HG03442 (cell line): ENCODE measurements at regions not wholly inside any gene's neighbourhood (a gene's known extent, or its start where the extent isn't known, plus 50 kb on each side); places are given as distances from the start of the nearest gene placed in this dataset.

Source experiments
- ATAC-seq: cut with Tn5 transposase; IDR thresholded peaks from one replicate; pipeline ENCODE4 v1.9.1; 2021; ENCODE audit warnings: mild to moderate bottlenecking, moderate library complexity; ENCODE audit not compliant: unreplicated experiment

DNA sequence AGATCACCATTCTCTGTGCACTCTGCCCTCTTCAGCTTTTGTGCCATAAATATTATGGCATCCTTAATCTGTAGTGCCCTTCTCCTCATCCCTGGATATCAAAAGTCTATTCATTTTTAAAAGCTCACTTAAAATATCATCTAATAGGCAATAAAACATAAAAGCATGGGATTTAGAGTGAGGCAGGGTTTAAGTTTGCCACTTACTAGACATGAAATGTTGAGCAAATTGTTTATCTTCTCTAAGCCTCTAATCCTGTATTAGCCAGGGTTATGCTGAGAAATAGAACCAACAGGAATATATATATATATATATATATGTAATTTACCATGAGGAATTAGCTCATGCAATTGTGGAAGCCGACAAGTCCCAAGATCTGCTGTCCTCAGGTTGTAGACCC is 472.4 kb upstream of the HS3ST1 start:
- no peak for ATAC-seq

DNA sequence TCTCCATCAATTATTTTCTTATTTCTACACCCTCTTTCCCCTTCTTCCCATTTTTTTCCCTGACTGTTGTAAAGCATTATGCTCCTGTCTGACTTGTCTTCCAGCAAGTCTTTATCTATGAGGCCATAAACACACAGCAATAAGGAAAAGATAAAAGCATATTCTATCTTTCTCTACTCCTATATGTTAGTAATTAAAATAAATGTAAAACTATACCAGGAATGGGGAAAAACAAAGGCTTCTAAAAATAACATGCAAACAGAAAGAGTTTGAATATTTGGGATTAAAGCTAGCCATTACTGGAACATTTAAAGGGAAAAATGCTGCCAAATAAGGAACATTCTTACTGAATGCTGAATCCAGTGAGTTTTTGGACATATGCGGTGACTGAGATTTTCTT is 471.7 kb upstream of the HS3ST1 start:
- ATAC-seq, result no peak

- no peak for ATAC-seq
Observed at GRCh38 chr4:11898796-11899195, 470.1 kb upstream of the HS3ST1 start.

- ATAC-seq, result no peak
Observed at GRCh38 chr4:11895766-11896165, 467.1 kb upstream of the HS3ST1 start.

DNA sequence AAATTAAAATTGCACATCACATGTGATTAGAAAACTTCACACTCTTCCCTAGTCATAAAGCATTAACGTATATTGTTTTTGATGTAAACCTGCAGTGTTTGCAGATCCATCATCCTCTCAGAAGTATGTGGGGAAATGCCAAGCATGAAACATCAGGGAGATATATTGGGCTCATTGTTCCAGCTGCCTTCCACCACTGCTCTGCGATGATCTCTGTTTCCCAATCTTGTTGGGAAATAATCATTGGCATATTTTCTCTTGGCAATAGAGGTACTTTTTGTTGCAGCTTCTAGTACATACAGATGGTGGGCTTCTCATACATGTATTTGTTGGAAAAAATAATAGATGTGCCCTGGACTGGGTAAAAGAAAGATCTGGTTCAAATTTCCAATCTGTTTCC is 466.3 kb upstream of the HS3ST1 start:
- no peak for ATAC-seq

DNA sequence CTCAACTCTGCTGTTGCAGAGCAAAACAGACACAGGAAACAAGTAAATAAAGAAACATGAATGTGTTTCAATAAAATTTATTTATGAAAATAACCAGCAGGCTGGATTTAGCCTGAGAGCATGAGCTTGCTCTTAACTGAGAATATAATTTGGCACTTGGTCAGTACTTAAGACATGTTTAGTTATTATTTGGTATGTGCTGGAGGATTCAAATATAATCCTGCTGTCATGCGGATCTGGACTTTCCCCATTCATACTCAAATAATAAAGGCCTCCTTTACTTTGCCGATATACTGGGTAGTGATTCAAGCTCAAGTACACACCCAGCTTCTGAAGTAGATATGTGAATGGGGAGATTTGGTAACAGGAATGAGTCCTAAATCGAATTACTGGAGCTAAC is 465.5 kb upstream of the HS3ST1 start:
- ATAC-seq, result no peak

DNA sequence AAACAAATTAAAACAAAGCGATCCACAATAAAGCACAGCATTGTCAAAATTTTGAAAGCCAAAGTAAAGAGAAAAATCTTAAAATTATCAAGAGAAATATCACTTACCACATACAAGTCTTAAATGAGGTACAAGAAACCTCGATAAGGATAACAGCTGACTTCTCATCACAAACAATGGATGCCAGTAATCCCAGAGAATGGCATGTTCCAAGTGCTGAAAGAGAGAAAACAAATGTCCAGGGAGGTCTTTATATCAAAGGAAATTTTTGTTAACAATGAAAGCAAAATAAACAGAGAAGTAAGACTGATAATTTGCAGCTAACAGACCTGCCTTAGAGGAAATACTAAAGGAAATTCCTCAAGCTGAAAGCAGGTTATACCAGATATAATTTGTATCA is 460.4 kb upstream of the HS3ST1 start:
- ATAC-seq, result no peak

- no peak for ATAC-seq
Observed at GRCh38 chr4:11881947-11882346, 453.3 kb upstream of the HS3ST1 start.

GRCh38 chr4:11881364-11881763 is 452.7 kb upstream of the HS3ST1 start:
- ATAC-seq, result no peak

- no peak for ATAC-seq
Observed at GRCh38 chr4:11878241-11878640, 449.5 kb upstream of the HS3ST1 start.

GRCh38 chr4:11876104-11876503 is 447.4 kb upstream of the HS3ST1 start:
- ATAC-seq, result no peak

DNA sequence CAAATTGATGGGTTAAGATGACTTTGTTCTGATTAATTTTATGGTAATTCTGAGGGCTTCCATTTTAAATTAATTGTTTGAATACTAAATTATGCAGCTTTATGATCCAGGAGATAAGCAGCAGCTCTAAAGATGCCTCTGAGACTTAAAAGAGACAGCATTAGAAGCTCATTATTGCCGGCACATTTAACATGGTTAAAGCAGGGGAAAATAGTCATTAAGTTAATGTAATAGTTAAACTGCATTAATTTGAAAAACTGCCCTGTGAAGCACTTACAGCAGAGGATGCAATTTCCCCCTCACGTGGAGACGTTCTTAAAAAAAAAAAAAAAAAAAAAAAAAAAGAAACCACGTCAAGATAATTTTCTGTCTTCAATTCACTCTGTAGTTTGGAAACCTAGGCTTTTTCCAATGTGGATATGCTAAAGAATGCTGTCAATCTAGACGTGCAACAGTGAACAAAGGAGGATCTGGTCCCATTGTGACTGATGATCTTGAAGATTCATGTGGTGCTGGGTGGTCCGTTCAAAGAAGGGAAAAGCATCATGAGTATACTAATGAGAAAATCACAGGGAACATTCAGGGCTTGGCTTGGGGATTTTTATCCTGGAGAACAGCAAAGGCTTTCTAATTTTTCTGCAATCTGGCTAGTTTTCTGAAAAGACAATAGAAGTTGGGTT is 440.6 kb upstream of the HS3ST1 start:
- no peak for ATAC-seq

DNA sequence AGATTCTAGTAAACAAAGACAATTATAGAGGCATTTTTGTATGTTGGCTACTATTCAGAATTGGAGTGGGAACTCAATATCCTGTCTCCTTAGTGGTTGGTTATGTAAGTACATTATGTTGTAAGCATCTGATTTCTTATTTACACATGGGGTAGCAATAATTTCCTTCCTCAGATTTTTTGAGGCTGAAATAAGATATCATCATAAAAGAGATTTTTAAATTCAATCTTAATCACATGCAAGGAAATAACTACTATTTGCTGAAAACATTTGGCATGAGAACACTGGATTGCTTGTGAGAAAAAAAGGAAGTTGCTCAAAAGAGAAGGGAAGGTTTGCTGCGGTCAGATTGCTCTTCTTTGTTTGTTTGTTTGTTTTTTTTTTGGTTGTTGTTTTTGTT is 437.7 kb upstream of the HS3ST1 start:
- ATAC-seq, result no peak

GRCh38 chr4:11860996-11861395 is 432.3 kb upstream of the HS3ST1 start:
- no peak for ATAC-seq

GRCh38 chr4:11857881-11858280 is 429.2 kb upstream of the HS3ST1 start:
- no peak for ATAC-seq

- no peak for ATAC-seq
Observed at GRCh38 chr4:11847167-11847566, 418.5 kb upstream of the HS3ST1 start.

DNA sequence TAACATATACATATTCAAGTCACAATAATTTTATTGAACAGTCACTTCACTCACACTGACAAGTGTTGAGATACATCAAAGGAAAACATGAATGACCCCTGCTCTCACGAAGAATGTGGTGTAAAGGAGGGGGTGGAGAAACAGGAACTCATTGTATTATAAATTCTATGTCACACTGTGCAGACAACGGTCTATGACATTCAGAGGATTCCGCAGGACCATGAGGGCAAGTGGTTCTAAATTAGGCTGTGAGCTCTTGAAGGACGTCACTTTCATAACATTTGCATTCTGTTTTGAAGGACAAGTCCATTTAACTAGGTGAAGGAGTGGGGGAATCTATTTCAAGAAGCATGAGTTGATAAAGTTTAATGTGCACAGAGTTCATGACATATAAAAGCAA is 415.2 kb upstream of the HS3ST1 start:
- ATAC-seq, result no peak

- no peak for ATAC-seq
Observed at GRCh38 chr4:11843340-11843739, 414.6 kb upstream of the HS3ST1 start.

DNA sequence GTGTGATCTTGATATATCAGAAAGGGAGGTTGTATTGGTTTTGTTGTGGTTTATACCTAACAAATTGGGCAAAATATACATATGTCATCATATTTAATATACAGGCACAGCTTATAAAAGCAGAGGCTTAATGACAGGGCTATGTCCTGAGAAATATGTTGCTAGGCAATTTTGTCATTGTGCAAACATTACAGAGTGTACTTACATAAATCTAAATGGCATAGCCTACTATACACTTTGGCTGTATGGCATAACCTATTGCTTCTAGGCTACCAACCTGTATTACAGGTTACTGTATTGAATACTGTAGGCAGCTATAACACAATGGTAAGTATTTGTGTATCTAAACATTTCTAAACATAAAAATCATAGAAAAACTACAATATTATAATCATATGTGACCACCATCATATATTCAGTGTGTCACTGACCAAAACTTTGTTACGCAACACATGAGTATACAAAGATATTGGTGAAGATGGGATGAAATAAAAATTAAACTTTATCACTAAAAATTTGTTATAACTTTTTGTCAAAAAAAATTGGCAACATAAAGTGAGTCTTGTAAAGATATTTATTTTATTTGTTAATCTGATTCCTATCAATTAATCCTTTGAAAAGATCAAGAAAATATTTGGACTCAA is 414.0 kb upstream of the HS3ST1 start:
- no peak for ATAC-seq

DNA sequence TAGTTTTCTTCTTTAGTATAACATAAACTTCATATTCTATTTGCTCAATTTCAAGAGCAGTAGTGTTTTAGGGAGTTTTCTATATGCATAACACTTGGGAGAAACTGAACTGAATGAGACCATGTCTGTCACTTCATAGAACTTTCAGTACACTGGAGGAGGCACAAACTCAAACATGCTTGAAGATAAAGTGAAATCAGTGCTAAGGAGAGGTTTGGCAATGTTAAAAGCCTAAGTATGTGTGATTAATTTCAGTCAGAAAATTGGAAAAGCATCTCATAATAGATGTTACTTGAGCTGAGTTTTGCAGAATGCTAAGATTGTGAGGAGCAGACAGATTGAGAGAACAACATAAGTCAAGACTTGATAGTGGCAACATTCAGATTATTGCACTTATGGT is 411.2 kb upstream of the HS3ST1 start:
- ATAC-seq, result no peak

- no peak for ATAC-seq
Observed at GRCh38 chr4:11831739-11832138, 403.0 kb upstream of the HS3ST1 start.

DNA sequence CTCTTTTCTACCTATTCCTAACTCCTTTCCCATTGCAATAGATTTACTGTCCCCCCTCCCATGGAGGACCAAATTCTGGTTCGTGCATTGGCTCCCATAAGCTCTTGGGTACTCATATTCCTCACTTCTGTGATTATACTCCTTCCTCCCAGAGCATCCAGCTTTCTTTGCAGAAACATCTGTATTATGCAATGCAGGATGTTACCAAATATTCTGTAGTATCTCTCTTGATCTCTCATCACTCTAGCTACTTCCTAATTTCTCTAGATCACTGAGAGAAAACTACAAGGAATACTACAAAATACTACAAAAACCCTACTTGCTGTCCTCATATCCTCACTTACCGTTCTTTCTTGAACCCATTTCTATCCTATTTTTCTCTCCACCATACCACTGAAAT is 395.9 kb upstream of the HS3ST1 start:
- no peak for ATAC-seq
